Stomach (tissue), 4 donors: ENCODE measurements at regions not wholly inside any gene's neighbourhood (a gene's known extent, or its start where the extent isn't known, plus 50 kb on each side); places are given as distances from the start of the nearest gene placed in this dataset.

Experiments used
- EP300 ChIP-seq: sonication (generic); formaldehyde crosslinking; IDR thresholded peaks from one replicate; pipeline ENCODE4 v1.6.1; 2017; ENCODE audit warnings: antibody characterized with exemption
- POLR2A ChIP-seq, 4 donors: fragments of 450-650 bp; IDR thresholded peaks; one replicate each; pipeline ENCODE4 v1.6.1; 2016; ENCODE audit warnings: antibody characterized with exemption in 4 of 4, control low read depth in 2 of 4, mild to moderate bottlenecking in 1 of 4, moderate library complexity in 1 of 4
- POLR2AphosphoS5 ChIP-seq, 3 donors: sonication (generic); formaldehyde crosslinking; IDR thresholded peaks; one replicate each; pipeline ENCODE4 v1.6.1; 2016; ENCODE audit warnings: antibody characterized with exemption in 3 of 3
- TF ChIP-seq, protein P1 (sequence below), 7 experiments: fragments of 450-650 bp in 4 of 7; fragments of 200-600 bp in 3 of 7; sonication (generic) in 3 of 7; IDR thresholded peaks; one replicate each; pipeline ENCODE4 v1.5.1; 2016 to 2019; ENCODE audit warnings: antibody characterized with exemption in 7 of 7, control low read depth in 2 of 7, mild to moderate bottlenecking in 1 of 7

GRCh38 chr13:34405410-34406181, 536.5 kb upstream of the NBEA start:
- TF ChIP-seq EP300 = no peak
- TF ChIP-seq, protein P1, sequence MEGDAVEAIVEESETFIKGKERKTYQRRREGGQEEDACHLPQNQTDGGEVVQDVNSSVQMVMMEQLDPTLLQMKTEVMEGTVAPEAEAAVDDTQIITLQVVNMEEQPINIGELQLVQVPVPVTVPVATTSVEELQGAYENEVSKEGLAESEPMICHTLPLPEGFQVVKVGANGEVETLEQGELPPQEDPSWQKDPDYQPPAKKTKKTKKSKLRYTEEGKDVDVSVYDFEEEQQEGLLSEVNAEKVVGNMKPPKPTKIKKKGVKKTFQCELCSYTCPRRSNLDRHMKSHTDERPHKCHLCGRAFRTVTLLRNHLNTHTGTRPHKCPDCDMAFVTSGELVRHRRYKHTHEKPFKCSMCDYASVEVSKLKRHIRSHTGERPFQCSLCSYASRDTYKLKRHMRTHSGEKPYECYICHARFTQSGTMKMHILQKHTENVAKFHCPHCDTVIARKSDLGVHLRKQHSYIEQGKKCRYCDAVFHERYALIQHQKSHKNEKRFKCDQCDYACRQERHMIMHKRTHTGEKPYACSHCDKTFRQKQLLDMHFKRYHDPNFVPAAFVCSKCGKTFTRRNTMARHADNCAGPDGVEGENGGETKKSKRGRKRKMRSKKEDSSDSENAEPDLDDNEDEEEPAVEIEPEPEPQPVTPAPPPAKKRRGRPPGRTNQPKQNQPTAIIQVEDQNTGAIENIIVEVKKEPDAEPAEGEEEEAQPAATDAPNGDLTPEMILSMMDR (IDR thresholded peaks at IDR 0.05) = no peak
- TF ChIP-seq POLR2AphosphoS5 (IDR thresholded peaks at IDR 0.05) = no peak
- no peak for TF ChIP-seq POLR2A (IDR thresholded peaks at IDR 0.05)
